Kidney capillary endothelial cell (primary cell): ENCODE measurements at regions not wholly inside any gene's neighbourhood (a gene's known extent, or its start where the extent isn't known, plus 50 kb on each side); places are given as distances from the start of the nearest gene placed in this dataset.
A peak's percentile ranks its signal among the peaks of the same experiment; 100 is the strongest.

ENCODE experiments used
- DNase-seq: peaks from one replicate; pipeline ENCODE4 v3.0.0-alpha.2; 2018; ENCODE audit warnings: low spot score

DNA sequence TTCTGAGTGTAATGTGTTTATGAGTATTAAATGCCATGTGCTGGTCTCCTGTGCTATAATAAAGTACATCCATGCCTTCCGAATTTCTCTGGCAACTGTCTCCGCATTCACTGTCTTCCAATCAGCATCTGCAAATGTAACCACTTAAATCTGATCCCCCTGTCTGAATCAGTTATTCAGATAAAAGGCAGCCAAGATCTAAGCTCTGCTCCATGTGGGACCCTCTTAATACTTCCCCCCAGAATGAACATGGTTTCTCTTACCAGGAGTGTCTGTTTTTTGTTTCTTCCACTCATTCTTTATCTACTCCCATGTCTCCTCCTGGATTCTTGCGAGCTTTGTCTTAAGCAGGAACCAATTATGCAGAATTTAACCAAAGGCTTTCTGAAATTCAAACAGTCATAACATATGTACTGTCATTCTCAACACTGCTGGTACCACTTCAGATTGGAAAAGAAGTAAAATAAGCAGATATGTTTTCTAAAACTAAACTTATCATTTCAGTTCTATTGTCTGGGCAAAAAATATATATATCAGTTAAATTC, 996.7 kb upstream of the FLRT2 start:
- DNase-seq: no peak

DNA sequence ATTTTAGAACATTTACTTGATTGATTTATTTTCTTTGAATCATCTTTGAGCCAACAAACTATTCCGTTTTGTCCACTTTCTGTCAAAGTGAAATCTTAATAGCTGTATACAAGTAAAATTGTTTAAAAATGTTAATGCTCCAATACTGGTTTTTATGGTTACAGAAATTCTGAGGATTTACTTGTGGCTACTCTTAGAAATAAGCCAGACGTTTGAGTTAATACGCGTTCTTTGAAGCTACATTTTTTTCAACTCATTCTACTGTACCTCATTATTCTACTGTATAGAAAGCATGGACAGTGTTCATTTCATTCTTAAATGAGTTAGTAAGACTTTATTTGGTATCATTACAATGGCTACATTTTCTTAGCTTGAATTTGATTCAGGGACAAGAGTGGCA, 996.2 kb upstream of the FLRT2 start:
- DNase-seq: no peak

DNA sequence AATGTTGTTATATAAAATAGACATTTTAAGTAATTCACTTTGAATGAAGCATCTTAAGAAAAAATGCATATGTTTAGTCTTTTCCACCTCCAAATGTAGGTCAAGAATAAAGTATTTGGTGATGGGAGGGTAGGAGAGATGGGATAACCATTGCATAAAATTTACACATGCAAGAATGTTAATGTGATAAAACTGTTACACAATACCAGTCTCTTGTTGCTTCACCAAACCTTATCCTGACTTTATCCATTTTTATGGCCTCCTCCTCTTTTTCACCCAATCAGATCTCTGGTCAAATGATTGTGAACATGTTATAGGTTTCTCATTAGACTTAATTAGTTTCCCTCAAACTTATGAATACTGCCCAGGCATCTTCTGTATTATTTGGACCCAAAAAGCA, 994.5 kb upstream of the FLRT2 start:
- DNase-seq: no peak

DNA sequence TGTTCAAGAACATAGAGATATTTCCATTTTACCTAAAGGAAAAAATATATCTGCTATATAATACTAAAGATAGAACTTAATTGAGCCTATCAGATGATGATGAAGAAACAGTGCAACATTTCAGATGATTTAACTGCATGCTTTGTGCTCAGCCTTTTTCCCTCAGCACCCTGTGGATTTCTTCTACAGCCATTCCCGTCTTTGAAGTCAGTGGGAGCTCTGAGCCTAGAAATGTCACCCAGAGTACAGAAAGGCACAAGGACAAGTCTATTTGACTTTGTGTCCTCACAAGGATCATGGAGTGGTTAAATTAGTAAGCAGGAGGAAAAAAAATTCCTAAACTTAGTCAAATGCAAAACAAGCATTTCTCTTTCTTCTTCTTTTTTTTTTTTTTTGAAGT, 994.0 kb upstream of the FLRT2 start:
- no peak for DNase-seq

DNA sequence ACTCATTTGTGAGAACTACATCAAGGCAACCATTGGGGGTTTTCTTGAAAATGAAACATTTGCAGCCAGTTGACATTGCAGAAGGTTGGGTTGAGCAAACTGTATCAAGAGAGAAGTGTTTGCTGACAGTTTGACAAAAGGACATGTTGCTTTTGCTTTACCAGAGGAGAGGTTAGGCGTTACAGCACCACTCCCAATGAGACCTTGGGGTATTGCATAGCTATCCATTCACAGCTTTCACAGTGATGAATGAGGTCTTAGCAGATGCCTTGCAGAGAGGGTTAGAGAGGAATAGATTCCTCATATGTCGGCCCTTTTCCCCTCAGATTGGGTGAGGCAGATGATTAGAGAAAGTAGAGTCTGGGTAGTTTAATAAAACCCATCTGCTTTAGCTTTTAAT, 988.9 kb upstream of the FLRT2 start:
- no peak for DNase-seq

DNA sequence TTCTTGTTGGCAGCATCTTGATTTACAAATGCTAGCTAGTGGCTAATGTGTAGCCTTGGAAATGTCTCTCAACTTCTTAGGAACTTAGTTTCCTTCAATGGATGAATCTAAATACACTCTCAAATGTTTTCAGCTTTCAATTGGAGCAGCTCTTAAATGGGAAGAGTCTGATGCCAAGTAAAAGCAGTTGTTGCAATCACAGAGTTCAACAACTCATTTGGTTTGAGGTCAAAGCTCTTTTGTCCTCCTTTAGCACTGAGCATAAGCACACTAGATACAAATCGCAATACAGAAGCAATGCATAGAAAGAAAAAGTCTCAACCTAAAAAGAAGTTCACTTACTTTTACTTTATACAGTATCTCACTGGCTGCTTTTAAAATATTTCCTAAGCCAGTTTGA, 986.1 kb upstream of the FLRT2 start:
- no peak for DNase-seq

DNA sequence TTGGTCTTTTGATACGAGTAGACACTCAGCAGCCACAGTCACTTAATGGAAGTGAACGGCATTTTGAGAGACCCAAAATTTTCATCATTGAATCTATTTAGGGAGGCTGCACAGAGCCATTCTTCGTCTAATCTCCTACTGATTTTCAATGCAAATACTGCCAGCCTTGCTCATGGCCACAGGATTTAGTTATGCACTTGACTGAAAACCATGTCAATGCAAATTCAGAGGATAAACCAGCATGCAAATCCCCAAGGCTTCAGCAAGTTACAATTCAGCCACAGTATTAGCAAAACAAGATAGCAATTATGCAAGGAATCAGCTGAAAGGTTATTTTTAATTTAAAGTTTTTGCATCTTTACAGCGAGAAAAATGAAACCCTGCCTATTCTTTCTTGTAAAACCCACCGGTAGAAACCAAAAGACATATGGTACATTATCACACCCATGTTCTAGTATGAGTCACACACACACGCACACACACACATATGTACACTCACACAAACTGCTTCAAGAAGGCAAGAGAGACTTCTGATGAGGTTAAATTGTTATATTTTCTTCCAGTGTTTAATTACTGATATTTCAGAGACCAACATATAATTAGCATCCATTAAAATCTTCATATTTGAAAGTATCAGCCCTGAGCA, 985.3 kb upstream of the FLRT2 start:
- no peak for DNase-seq

DNA sequence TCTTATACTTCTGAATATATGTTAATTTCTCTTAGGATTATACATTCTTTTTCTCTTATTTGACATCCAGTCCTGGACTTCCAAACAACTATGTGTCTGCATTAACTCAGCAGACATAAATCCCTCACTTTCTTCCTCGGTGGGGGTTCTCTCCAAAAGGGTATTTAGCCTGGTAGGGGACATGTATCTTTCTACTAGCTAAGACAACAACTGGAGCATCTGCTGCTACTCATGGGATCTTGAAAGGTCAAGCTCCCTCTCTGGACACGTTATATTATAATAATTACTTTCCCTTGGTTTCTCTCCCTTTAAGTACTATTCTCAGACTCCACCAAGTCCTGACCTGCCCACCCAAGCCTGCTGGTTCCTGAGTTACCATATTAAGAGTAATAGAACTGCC, 983.7 kb upstream of the FLRT2 start:
- no peak for DNase-seq

DNA sequence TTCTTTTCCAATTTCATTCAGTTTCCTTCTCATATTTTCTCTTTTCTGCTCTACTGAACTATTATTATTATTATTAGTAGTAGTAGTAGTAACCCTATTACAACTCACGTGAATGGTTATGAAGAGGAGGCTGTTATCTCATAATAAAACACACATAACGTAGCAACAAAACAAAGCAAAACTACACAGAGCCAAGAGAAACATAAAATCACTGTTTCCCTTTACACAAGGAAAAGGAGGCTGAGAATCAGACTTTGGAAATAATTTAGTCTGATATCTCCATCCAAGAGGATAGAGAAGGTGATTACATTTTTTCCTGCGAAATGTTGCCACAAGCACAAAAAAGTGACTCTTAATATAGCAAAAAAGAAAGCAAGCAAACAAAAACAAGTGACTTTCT, 975.8 kb upstream of the FLRT2 start:
- no peak for DNase-seq

DNA sequence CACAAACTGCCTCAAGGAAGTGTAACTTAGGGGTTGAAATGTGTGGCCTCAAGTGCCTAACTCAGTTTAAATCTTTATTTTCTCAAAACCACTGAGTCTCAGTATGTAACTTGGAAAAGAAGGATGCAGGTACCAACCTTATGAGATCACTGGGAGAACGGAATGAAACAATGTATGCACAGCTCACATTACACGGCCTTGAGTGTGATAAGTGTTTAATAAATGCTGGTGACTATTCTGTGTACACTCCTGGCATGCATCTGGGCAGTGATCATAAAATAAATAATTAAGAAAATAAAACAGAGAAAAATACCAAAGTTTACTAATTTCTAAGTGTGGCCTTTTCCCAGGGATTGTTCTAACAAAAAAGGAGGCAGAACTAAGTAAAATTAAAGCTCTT, 974.5 kb upstream of the FLRT2 start:
- DNase-seq: no peak

DNA sequence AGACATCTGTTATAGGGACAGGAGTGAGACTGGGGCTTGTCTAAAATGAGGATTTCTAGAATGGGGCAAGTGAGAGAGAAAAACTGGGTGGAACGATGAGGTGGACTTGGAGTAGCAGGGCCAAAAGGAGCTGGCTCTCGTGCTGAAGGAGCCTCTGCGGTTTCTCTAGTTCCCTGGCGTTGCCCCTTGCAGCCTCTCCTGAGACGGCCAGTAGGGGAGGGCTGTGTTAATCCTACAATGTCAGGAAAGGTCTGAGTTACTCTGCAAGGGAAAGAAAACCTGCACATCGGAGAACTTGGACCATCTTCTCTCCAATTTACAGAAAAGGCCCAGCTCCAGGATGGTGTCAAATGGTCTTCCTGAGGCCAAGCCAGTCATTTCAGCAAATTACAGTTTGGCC, 963.8 kb upstream of the FLRT2 start:
- DNase-seq: no peak

DNA sequence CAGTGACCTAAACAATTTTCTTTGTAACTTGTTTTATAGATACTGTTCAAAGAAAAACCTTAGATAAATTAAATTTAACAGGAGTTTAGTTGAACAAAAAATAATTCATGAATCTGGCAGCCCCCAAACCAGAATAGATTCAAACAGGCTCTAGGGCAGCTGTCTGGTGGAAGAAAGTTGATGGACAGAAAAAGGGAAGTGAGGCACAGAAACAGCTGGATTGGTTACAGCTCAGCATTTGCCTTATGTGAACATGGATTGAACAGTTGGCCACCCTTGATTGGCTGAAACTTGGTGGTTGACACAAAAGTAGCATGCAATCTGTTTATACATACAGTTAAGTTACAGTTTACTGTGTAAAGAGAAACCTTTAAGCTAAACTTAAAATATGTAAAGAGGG, 954.3 kb upstream of the FLRT2 start:
- DNase-seq: no peak

DNA sequence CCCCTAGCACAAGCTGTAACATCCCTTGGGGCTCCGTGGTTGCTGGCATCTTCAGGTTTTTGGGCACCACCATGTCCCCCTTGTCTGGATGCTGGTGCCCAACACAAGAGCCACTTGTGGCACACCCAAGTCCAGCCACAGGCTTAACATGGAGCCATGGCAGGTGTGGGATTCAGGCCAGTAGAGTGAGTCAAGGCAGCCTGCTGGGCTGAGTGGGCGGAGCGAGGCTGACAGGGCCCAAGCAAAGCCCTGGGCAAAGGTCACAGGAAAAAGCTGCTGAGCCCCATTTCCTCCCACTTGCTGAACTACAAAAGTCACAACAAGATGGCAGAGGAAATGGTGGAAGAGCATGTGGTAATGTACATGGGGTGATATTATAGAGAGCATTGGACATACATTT, 950.7 kb upstream of the FLRT2 start:
- peak; percentile 6 for DNase-seq

DNA sequence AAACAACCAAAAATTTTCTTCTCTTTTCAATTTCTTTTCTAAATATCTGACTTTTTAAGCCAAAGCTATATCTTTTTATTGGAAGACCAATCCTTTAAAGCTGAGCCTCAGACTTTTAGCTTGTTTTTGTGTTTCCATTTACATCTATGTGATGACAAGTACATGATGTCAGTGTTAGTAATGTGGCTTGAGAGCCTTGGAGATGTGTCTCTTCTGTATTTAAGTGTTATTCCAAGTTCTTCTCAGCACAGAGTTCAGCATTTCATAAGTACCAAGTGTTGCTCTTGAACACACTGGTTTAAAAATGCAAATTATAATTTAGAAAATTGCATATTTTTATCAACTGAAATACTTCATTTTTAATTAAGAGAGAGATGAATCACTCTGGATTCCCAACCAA, 948.9 kb upstream of the FLRT2 start:
- DNase-seq: no peak

DNA sequence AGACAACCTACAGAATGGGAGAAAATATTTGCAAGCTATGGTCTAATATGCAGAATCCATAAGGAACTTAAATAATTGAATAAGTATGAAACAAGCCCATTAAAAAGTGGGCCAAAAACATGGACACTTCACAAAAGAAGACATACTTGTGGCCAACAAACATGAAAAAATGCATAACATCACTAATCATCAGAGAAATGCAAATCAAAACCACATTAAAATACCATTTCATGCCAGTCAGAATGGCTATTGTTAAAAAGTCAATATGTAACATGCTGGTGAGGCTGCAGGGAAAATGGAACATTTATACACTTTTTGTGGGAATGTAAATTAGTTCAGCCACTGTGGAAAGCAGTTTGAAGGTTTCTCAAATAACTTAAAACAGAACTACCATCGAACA, 945.4 kb upstream of the FLRT2 start:
- no peak for DNase-seq

DNA sequence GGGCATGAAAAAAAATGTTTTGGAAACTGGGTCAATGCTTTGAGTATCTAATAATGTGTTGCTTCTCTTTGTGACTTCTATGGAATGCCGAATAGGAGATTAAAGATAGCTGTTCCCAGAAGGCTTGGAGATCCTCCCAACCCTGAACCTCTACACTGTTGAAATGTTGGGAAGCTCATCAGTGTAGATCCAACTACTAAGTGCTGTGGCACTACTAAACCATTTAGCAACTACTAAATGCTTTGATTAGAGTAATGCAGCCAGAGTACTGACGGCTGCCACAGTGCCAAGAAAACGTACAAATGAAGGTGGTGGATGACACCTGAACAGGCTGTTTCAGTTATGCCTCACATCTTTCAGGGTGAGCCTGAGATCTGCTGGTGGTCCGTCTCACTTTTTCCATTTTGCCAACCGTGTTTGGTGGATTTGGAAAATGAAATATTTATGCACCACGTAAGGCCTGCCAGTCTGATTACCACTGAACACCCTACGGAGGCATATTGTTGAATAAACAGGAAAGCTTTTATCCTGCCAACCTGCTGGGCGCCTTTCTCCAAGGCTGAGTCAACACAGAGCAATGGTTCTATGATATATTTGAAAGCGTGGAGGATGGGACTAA, 938.0 kb upstream of the FLRT2 start:
- no peak for DNase-seq

DNA sequence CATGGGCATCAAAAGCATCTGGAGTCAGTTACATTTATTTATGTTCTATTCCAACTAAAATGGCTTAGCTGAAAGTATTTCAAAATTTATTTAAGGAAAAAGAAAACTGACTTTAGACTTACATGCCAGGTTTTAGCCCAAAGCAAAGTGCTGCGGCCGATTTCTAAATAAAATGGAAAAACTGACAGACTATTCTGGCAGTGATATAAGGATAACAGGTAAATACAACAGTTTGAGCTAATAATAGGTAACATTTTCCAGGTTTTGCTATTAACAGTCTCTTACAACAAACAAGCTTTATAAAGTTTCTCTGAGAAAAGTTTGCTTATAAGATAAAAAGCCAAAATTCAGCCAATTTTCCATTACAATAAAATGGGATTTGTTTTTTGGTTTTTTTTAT, 937.2 kb upstream of the FLRT2 start:
- no peak for DNase-seq

DNA sequence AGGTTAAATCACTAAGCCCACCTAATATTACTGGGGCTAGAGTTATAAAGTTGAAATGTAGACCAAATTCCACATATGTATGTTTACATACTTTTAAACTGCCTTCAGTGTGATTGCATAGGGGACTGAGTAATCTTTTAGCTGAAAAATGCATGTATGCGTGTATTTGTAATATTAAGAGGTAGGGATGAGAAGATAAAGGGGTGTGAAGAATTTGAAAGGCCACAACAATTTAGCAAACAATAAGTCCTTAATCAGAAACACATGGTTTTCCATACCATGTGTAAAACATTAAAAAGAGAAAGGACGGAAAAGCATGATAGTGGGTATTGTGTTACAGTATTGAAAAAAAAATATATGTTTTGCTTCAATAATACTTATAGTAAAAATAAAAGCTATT, 919.9 kb upstream of the FLRT2 start:
- DNase-seq: no peak

DNA sequence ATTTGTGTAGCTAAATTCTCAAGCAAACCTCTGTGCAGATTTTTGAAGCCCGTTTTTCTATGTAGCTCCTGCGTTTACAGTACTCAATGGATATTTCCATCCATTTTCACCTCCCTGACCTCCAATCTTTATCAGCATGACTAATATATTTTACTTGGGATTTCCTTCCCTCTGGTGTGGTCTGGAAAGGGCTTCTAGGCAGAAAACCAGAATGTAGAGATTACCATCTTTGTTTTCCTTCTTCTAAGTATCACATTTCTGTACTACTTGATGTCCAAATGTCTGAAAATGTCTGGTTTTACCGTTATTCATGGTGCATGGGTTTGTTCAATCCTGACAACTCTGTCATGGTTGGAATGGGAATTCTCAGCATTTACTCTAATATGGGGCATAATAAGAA, 907.6 kb upstream of the FLRT2 start:
- DNase-seq: no peak

DNA sequence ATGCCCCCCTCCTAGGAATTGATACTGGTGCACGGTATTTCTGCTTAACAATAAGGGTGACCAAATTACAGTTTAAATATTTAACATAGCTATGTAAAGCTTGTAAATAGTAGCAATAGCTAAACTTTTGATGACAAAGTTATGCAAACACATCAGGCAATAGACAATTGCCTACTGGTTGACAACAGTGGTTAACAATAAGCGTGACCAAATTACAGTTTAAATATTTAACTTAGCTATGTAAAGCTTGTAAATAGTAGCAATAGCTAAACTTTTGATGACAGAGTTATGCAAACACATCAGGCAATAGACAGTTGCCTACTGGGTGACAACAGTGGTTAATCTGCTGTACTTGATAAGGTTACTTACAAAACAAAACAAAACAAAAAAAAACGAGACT, 886.5 kb upstream of the FLRT2 start:
- DNase-seq: no peak

DNA sequence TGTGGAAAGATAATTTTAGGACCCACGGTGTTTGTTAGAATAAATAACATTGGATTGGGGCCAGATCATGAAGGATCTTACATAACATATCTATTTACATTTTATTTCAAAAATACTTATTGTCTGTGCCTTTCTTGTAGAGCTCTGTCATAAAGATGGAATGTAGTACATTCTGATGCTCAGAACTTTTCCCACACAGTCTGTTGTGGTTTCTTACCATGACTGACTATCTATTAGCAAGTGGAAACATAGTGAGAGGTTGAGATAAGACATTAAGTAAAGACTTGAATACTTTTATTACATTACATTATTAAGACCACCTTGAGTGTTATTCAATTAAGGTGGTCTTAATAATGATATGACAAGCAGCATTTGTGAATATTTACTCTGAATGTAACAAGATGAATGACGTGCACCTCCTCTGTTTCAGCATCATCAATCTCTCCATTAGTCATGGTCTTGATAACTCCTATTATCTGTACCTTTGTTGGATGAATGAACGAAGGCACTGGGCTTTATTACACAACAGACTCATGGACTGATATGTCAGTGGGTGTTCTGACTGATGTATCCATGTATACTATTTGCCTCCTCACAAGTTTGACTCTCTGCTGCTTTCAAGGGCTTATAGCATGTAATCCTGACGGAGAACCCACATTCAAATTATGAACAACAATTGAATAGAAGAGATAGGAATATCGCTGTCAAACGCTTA, 883.0 kb upstream of the FLRT2 start:
- no peak for DNase-seq

DNA sequence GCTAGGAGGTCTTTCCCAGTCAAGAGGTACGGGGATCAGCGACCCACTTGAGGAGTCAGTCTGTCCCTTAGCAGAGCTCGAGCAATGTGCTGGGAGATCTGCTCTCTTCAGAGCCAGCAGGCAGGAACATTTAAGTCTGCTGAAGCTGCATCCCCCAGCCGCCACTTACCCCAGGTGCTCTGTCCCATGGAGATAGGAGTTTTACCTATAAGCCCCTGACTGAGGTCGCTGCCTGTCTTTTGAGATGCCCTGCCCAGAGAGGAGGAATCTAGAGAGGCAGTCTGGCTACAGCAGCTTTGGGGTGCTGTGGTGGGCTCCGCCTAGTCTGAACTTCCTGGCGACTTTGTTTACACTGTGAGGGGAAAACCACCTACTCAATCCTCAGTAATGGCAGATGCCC, 874.9 kb upstream of the FLRT2 start:
- DNase-seq: no peak

DNA sequence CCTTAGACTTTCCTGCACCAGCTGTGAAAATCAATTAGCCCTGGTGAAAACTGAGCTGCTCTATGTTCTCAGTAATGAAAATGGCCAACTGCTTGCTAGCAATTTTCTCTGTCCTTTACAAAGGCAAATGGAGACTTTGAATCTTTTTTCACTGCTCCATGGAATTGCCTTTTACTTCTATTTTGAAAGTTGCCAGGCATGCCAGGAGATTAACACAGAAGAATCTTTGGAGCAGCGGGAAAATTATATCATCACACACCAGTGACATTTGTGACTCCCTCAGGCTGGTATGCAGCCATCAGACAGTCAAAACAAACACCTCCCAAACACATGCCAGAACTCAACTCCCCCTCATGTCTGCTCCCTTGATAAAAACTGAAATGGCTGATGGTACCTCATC, 872.0 kb upstream of the FLRT2 start:
- DNase-seq: no peak

DNA sequence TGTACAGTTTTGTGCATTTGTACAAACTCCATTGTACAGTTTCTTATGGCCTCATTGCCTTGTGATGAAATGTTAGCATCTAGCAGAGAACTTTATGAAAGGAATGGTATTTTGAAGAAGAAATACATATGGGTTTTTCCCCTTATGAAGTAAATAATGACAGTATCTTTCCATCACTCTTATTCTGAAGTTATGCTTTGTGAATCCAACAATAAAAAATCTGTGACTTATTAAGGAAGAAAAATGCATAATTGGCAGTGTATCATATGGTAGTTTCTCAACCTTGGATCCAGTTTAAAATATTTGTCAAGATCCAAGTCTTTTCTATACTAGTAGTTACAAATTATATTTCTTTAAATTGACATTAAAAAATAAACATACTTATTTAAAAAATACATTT, 859.1 kb upstream of the FLRT2 start:
- DNase-seq: no peak
